A673 (cell line): ENCODE measurements at regions not wholly inside any gene's neighbourhood (a gene's known extent, or its start where the extent isn't known, plus 50 kb on each side); places are given as distances from the start of the nearest gene placed in this dataset.

ENCODE experiments used
- CTCF ChIP-seq: fragments of 300-800, 200-600 bp; sonication (generic); conservative IDR thresholded peaks from 2 replicates; pipeline ENCODE4 v1.5.1; 2017; ENCODE audit warnings: low read depth, mild to moderate bottlenecking, antibody characterized with exemption, low read length, moderate library complexity, mixed read lengths
- EZH2 ChIP-seq: fragments of 200-600 bp; sonication (generic); IDR thresholded peaks from 2 replicates; pipeline ENCODE4 v1.6.1; 2017; ENCODE audit warnings: borderline replicate concordance, low read depth, mild to moderate bottlenecking, mixed read lengths, antibody characterized with exemption, low read length; ENCODE audit not compliant: poor library complexity, severe bottlenecking

DNA sequence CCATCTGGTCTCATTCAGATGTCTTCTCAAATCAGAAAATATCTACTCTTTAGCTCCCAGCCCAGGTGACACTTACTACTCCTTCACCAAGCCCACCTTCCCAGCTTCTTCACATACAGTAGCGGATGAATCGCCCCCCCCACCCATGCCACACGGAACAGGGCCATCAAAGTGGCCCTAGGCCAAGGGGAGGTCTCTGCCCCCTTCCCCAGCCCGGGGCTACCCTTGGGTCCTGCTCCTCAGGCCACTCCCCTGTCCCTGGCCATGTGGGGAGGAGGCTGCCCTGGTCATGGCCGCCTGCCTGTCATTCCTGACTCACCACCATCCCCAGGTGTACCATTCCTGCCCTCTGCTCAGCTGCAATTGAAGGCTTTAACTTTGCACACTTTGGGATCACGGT, 142.8 kb downstream of the NECTIN1 start:
- no peak for TF ChIP-seq CTCF
- no peak for TF ChIP-seq EZH2
